ENCODE measurements at regions not wholly inside any gene's neighbourhood (a gene's known extent, or its start where the extent isn't known, plus 50 kb on each side); places are given as distances from the start of the nearest gene placed in this dataset.

DNA sequence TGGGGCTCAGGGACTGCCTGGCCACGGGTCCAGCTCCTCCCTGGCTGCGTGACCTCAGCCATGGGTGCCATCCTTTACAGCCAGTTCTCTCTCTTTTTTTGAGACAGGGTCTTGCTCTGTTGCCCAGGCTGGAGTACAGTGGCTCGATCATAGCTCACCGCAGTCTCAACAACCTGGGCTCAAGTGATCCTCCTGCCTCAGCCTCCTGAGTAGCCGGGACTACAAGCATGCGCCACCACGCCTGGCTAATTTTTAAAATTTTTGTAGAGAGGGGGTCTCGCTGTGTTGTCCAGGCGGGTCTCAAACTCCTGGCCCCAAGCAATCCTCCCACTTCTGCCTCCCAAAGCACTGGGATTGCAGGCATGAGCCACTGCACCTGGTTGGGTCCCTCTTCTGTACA is 75.4 kb downstream of the PTPRS start:
- no peaks in the 10 kb centered on the region for H3K27me3 Mint-ChIP-seq (ENCODE audit: low read depth)

More for the DNA sequence above, 75.4 kb downstream of the PTPRS start:
- H3K27me3 ChIP-seq (ENCODE audit: insufficient read depth, low read length): no peaks in the 10 kb centered on the region
- H3K27ac Mint-ChIP-seq: no peak overlapping the region
- H4K20me1 ChIP-seq (ENCODE audit: control insufficient read depth, insufficient read depth, insufficient read length): no peaks in the 10 kb centered on the region
- no peak overlapping the region for H2BK12ac ChIP-seq (ENCODE audit: insufficient read length, low read depth, low read length)
- peaks cover 22 to 54% (median 53%) of the 10 kb centered on the region in 3 experiments; a peak in 6 of 7 replicates for H3K36me3 Mint-ChIP-seq (ENCODE audit: insufficient read depth in 1 of 3, low read depth in 3 of 3)
- no peak overlapping the region for H3T11ph ChIP-seq (ENCODE audit: low read length)
- TF ChIP-seq, protein P1, sequence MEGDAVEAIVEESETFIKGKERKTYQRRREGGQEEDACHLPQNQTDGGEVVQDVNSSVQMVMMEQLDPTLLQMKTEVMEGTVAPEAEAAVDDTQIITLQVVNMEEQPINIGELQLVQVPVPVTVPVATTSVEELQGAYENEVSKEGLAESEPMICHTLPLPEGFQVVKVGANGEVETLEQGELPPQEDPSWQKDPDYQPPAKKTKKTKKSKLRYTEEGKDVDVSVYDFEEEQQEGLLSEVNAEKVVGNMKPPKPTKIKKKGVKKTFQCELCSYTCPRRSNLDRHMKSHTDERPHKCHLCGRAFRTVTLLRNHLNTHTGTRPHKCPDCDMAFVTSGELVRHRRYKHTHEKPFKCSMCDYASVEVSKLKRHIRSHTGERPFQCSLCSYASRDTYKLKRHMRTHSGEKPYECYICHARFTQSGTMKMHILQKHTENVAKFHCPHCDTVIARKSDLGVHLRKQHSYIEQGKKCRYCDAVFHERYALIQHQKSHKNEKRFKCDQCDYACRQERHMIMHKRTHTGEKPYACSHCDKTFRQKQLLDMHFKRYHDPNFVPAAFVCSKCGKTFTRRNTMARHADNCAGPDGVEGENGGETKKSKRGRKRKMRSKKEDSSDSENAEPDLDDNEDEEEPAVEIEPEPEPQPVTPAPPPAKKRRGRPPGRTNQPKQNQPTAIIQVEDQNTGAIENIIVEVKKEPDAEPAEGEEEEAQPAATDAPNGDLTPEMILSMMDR (conservative IDR thresholded peaks at IDR 0.05): no peak
- no peak overlapping the region for H3K18ac ChIP-seq (ENCODE audit: insufficient read length, low read depth, low read length)
- no peak overlapping the region for H4K8ac ChIP-seq (replicated peaks; ENCODE audit: insufficient read length, low read depth, low read length)
- H3K79me1 ChIP-seq (ENCODE audit: insufficient read depth, low read depth, low read length, poor library complexity, severe bottlenecking): no peaks in the 10 kb centered on the region
- H3K27ac ChIP-seq (ENCODE audit: insufficient read length, low read depth, low read length): no peak overlapping the region
- no peak overlapping the region for H3K9ac ChIP-seq (ENCODE audit: extremely low read depth, insufficient read length, low read length)
- H3K4me1 Mint-ChIP-seq: no peaks in the 10 kb centered on the region
- H2BK20ac ChIP-seq (ENCODE audit: low read depth, low read length, poor library complexity, severe bottlenecking): no peak overlapping the region
- no peak overlapping the region for H3K4me3 Mint-ChIP-seq
- H3K14ac ChIP-seq (ENCODE audit: insufficient read depth, low read length): no peak overlapping the region
- H2BK120ac ChIP-seq (ENCODE audit: low read depth, low read length, poor library complexity, severe bottlenecking): no peak overlapping the region
- no CpG with 5 or more reads among the region's 9 CpGs for WGBS (ENCODE audit: extremely low coverage, insufficient read length, low lambda C conversion rate)
- no peak overlapping the region for H4K91ac ChIP-seq (ENCODE audit: insufficient read length, low read depth, low read length)
- no peak overlapping the region for H2BK15ac ChIP-seq (ENCODE audit: low read depth, low read length)
- no peak overlapping the region for H3K23ac ChIP-seq (ENCODE audit: insufficient read length, low read depth, low read length)
- no peak overlapping the region for H2AK5ac ChIP-seq (ENCODE audit: insufficient read length, low read length)
- DNase-seq: no peak
- H3K4me2 ChIP-seq (ENCODE audit: insufficient read depth, insufficient read length, low read length): no peak overlapping the region
- H3K4ac ChIP-seq (ENCODE audit: low read depth, low read length): no peak overlapping the region
- H3K56ac ChIP-seq (ENCODE audit: insufficient read length, low read depth, low read length): no peak overlapping the region
- no peaks in the 10 kb centered on the region for H3K79me2 ChIP-seq (ENCODE audit: insufficient read depth, low read length)
- no peaks in the 10 kb centered on the region for H3K4me1 ChIP-seq (ENCODE audit: insufficient read depth, low read length)
- H3K9me3 Mint-ChIP-seq: no peaks in the 10 kb centered on the region; a peak in 1 of 5 replicates
- no peak overlapping the region for H4K5ac ChIP-seq (ENCODE audit: insufficient read length, low read depth, low read length)
- H2AFZ ChIP-seq (ENCODE audit: low read length): no peak overlapping the region
- no peaks in the 10 kb centered on the region for H3K23me2 ChIP-seq (ENCODE audit: insufficient read length, low read depth, low read length, poor library complexity, severe bottlenecking)
- H2BK5ac ChIP-seq (ENCODE audit: insufficient read length, low read length): no peak overlapping the region
- H3K9me3 ChIP-seq (ENCODE audit: control insufficient read depth, low read depth, low read length): no peaks in the 10 kb centered on the region
